ENCODE measurements at regions not wholly inside any gene's neighbourhood (a gene's known extent, or its start where the extent isn't known, plus 50 kb on each side); places are given as distances from the start of the nearest gene placed in this dataset.

DNA sequence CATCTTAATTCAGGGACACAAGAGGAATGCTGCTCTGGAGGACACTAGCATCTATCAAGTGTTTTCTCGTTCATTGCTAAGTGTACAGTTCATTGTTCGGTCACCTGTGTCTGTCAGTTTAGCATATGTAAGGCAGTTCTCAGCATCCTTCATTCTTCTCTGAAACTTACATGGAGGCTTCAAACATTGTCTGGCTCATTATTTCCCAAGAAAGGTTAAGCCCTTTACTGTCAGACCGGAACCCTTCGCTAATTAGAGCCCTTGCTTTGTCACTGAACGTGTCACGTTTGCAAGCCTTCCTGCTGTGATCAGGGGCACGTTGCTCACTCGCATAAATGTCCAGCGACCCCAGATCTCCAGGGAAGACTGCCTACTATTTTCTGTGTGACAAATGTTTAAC is 62.3 kb upstream of the RIOK2 start:
- Histone ChIP-seq H4K20me1 (ENCODE audit: insufficient read depth, low read length) (no peaks in the 10 kb centered on the region), H3K9me3 (ENCODE audit: insufficient read depth, low read depth, low read length) (no peaks in the 10 kb centered on the region), H3K79me2 (ENCODE audit: insufficient read depth, low read length) (no peaks in the 10 kb centered on the region), H3K36me3 (ENCODE audit: insufficient read depth, low read length) (no peaks in the 10 kb centered on the region), H3K27me3 (ENCODE audit: insufficient read depth, low read length) (no peaks in the 10 kb centered on the region), H3K4me1 (ENCODE audit: insufficient read depth, low read length) (no peaks in the 10 kb centered on the region), H3K4me3 (ENCODE audit: insufficient read depth, low read depth, low read length) (no peak overlapping the region), H2AFZ (ENCODE audit: low read depth, low read length) (peak overlapping the region; percentile 58), H3K9ac (ENCODE audit: low read length) (no peak overlapping the region), H3K27ac (ENCODE audit: low read depth, low read length) (no peak overlapping the region), H3K4me2 (ENCODE audit: low read length) (no peak overlapping the region)
- no peaks in the 10 kb centered on the region for H3K36me3 Mint-ChIP-seq (ENCODE audit: low read depth, unreplicated experiment)
- TF ChIP-seq, protein P1, sequence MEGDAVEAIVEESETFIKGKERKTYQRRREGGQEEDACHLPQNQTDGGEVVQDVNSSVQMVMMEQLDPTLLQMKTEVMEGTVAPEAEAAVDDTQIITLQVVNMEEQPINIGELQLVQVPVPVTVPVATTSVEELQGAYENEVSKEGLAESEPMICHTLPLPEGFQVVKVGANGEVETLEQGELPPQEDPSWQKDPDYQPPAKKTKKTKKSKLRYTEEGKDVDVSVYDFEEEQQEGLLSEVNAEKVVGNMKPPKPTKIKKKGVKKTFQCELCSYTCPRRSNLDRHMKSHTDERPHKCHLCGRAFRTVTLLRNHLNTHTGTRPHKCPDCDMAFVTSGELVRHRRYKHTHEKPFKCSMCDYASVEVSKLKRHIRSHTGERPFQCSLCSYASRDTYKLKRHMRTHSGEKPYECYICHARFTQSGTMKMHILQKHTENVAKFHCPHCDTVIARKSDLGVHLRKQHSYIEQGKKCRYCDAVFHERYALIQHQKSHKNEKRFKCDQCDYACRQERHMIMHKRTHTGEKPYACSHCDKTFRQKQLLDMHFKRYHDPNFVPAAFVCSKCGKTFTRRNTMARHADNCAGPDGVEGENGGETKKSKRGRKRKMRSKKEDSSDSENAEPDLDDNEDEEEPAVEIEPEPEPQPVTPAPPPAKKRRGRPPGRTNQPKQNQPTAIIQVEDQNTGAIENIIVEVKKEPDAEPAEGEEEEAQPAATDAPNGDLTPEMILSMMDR (IDR thresholded peaks at IDR 0.05; ENCODE audit: insufficient read depth, low read depth, low read length), result no peak
- TF ChIP-seq EZH2 (IDR thresholded peaks at IDR 0.05; ENCODE audit: insufficient read depth, low read length), result no peak
- H3K27me3 Mint-ChIP-seq (ENCODE audit: low read depth, unreplicated experiment), result no peaks in the 10 kb centered on the region
- no peaks in the 10 kb centered on the region for H3K4me1 Mint-ChIP-seq (ENCODE audit: low read depth, unreplicated experiment)
- H3K27ac Mint-ChIP-seq (ENCODE audit: unreplicated experiment), result no peak overlapping the region
- H3K9me3 Mint-ChIP-seq (ENCODE audit: unreplicated experiment), result peaks cover 2% of the 10 kb centered on the region
- DNase-seq (ENCODE audit: low read depth), result no peak
- no peak overlapping the region for H3K4me3 Mint-ChIP-seq (ENCODE audit: unreplicated experiment)
- FAIRE-seq, result no peak

DNA sequence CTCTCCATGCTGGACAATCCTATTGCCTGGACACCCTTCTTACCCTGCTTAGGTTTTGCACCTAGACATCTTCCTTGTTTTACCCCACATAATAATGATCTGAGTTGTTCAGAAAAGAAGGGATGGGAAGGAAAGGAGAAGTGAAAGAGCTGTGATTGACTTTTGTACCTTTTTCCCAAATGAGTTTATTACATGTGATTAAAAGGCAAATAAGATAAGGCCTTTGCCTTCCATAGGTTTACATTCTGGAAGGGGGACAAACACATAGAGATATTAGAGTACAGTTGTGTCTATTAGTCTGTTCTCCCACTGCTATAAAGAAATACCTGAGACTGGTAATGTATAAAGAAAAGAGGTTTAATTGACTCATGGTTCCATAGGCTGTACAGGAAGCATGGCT is 67.1 kb upstream of the RIOK2 start:
- Histone ChIP-seq H3K79me2 (ENCODE audit: insufficient read depth, low read length) (no peaks in the 10 kb centered on the region), H3K9ac (ENCODE audit: low read length) (no peak overlapping the region), H3K9me3 (ENCODE audit: insufficient read depth, low read depth, low read length) (no peaks in the 10 kb centered on the region), H3K4me1 (ENCODE audit: insufficient read depth, low read length) (no peaks in the 10 kb centered on the region), H4K20me1 (ENCODE audit: insufficient read depth, low read length) (no peaks in the 10 kb centered on the region), H3K27ac (ENCODE audit: low read depth, low read length) (no peak overlapping the region), H3K36me3 (ENCODE audit: insufficient read depth, low read length) (no peaks in the 10 kb centered on the region), H3K27me3 (ENCODE audit: insufficient read depth, low read length) (no peaks in the 10 kb centered on the region), H3K4me2 (ENCODE audit: low read length) (no peak overlapping the region), H2AFZ (ENCODE audit: low read depth, low read length) (no peak overlapping the region), H3K4me3 (ENCODE audit: insufficient read depth, low read depth, low read length) (no peak overlapping the region)
- peaks cover 6% of the 10 kb centered on the region for H3K9me3 Mint-ChIP-seq (ENCODE audit: unreplicated experiment)
- FAIRE-seq, result no peak
- DNase-seq (ENCODE audit: low read depth), result no peak
- H3K27ac Mint-ChIP-seq (ENCODE audit: unreplicated experiment), result no peak overlapping the region
- H3K36me3 Mint-ChIP-seq (ENCODE audit: low read depth, unreplicated experiment), result no peaks in the 10 kb centered on the region
- no peak overlapping the region for H3K4me3 Mint-ChIP-seq (ENCODE audit: unreplicated experiment)
- H3K27me3 Mint-ChIP-seq (ENCODE audit: low read depth, unreplicated experiment), result no peaks in the 10 kb centered on the region
- TF ChIP-seq EZH2 (IDR thresholded peaks at IDR 0.05; ENCODE audit: insufficient read depth, low read length), result no peak
- TF ChIP-seq, protein P1 (IDR thresholded peaks at IDR 0.05; ENCODE audit: insufficient read depth, low read depth, low read length), result no peak
- no peaks in the 10 kb centered on the region for H3K4me1 Mint-ChIP-seq (ENCODE audit: low read depth, unreplicated experiment)

DNA sequence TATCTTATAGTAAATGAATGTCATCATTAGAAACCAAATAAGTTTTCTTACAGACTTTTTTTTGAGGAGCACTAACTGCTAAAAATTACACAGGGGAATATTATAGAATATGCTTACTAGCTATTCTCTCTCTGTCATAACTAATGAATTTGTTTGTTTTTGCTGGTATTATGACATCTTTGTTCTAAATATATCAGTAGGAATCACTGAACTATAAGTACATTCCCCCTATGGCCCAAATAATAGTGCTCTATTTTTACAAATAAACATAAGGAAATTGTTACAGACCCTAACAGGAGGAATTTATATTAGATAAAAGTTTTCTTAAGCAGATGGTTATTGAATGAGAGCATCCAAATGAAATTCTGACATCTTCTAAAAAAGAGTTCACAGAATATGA is 83.0 kb upstream of the RIOK2 start:
- H3K27ac Mint-ChIP-seq (ENCODE audit: unreplicated experiment), result no peak overlapping the region
- H2AFZ ChIP-seq (ENCODE audit: low read depth, low read length), result no peak overlapping the region
- H3K79me2 ChIP-seq (ENCODE audit: insufficient read depth, low read length), result no peaks in the 10 kb centered on the region
- no peak overlapping the region for H3K4me2 ChIP-seq (ENCODE audit: low read length)
- no peaks in the 10 kb centered on the region for H3K9me3 Mint-ChIP-seq (ENCODE audit: unreplicated experiment)
- no peaks in the 10 kb centered on the region for H3K36me3 Mint-ChIP-seq (ENCODE audit: low read depth, unreplicated experiment)
- no peak overlapping the region for H3K9ac ChIP-seq (ENCODE audit: low read length)
- no peaks in the 10 kb centered on the region for H3K27me3 ChIP-seq (ENCODE audit: insufficient read depth, low read length)
- TF ChIP-seq EZH2 (IDR thresholded peaks at IDR 0.05; ENCODE audit: insufficient read depth, low read length), result no peak
- TF ChIP-seq, protein P1 (IDR thresholded peaks at IDR 0.05; ENCODE audit: insufficient read depth, low read depth, low read length), result no peak
- H3K27ac ChIP-seq (ENCODE audit: low read depth, low read length), result no peak overlapping the region
- no peaks in the 10 kb centered on the region for H3K9me3 ChIP-seq (ENCODE audit: insufficient read depth, low read depth, low read length)
- no peak overlapping the region for H3K4me3 Mint-ChIP-seq (ENCODE audit: unreplicated experiment)
- FAIRE-seq (no peak), DNase-seq (ENCODE audit: low read depth) (no peak)
- H4K20me1 ChIP-seq (ENCODE audit: insufficient read depth, low read length), result no peaks in the 10 kb centered on the region
- H3K4me1 Mint-ChIP-seq (ENCODE audit: low read depth, unreplicated experiment), result no peaks in the 10 kb centered on the region
- no peak overlapping the region for H3K4me3 ChIP-seq (ENCODE audit: insufficient read depth, low read depth, low read length)
- H3K4me1 ChIP-seq (ENCODE audit: insufficient read depth, low read length), result no peaks in the 10 kb centered on the region
- H3K36me3 ChIP-seq (ENCODE audit: insufficient read depth, low read length), result no peaks in the 10 kb centered on the region
- no peaks in the 10 kb centered on the region for H3K27me3 Mint-ChIP-seq (ENCODE audit: low read depth, unreplicated experiment)
